Activated CD8-positive, alpha-beta memory T cell treated with anti-CD3 and anti-CD28 coated beads for 48 hours (primary cell): ENCODE measurements at regions not wholly inside any gene's neighbourhood (a gene's known extent, or its start where the extent isn't known, plus 50 kb on each side); places are given as distances from the start of the nearest gene placed in this dataset.
"Not testable (repeated sequence)": the region's sequence is repeated elsewhere in the genome, so short reads cannot be mapped to it uniquely, and the experiment has no call there.

ENCODE experiments used
- DNase-seq, 3 experiments: peaks; one replicate each; pipeline ENCODE4 v3.0.0-alpha.2; 2020; ENCODE audit warnings: low read depth in 2 of 3, low spot score in 2 of 3

DNA sequence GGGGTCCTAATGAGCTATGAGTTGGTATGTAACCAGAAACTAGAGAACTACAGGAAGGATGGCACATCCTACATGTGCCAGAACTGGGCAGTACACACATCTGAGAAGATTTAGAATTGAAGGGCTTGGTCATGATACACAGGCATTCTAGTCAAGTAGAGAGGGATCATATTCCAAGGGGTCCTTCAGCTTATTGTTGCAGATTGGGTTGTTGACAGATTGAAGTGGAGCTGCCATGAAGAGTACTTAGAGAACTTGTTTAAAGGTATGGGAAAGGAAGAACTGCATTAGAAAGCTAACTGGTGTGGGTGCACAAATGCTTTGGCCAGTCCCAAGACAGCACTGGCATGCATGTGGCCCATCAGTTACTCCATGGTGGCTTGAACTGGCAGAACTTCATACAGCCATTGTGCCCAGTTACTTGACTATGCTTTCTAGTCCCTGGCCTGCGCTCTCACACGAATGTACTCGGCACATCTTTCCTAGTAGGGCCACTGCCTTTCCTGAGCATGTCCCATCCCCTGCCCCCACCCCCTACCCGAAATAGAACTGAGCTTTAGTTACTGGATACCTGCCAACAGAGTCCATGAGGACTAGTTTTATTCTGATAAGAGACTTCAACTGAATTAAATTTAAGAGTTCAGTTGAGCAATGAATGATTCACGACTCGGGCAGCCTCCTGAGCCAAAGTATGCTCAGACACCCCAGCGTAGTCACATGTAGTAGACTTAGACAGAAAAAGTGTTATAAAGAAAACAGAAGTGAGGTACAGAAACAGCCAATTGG lies 64.0 kb downstream of the CCNG2 start:
- DNase-seq = no peak

DNA sequence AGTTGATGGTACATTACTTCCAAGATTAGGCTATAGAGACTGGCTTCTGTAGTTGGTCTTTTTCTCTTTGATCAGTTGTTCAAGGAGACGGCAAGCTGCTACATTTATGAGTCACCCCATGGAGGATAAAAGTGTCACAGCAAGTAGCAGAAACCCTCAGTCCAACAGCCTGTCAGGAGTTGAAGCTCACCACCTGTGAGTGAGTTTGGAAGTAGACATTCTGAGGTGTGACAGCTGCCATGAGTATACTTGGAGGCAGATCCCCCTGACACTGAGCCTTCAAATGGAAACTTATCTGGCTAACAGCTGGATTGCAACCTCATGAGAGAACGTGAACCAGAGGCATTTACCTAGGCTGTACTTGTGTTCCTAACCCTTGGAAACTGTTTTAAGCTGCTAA lies 68.0 kb downstream of the CCNG2 start:
- no peak for DNase-seq

DNA sequence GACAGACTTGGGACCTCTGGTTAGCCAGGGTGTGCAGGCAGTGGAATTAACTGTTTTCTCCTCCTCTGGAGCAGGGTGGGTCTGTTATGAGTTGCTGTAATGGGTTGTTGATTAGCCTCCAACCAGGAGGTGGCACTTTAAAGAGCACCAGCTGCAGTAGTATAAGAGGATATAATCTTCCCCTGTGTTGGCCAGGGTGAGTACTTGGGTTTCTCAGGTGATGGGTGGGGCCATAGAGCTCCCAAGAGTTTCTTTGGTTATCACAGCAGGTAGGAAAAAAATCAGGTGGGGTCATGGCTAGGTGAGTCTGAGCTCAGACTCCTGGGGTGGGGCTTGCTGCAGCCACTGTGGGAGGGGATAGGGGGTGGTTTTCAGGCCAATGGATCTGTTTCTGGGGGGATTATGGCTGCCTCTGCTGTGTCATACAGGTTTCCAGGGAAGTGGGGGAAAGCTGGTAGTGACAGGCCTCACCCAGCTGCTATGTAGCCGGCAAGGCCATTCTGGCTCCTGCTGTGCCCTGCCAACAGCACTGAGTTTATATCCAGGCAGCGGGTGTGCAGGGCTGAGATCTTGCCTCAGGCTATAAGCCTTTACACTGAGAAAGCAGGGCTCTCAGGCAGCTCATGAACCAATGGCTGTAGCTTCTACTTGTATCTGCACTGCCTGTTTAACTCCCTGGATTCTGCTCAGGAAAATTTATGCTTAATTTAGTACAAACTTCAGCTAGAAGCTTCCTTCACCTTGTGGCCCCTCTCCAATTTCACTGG lies 70.1 kb downstream of the CCNG2 start:
- no peak for DNase-seq

GRCh38 chr4:77229433-77229832 lies 72.4 kb downstream of the CCNG2 start:
- no peak for DNase-seq

GRCh38 chr4:77232653-77233052 lies 75.6 kb downstream of the CCNG2 start:
- no peak for DNase-seq

GRCh38 chr4:77235289-77235854 lies 78.4 kb downstream of the CCNG2 start:
- DNase-seq = no peak

- no peak for DNase-seq
Measured at GRCh38 chr4:77236806-77237205, 79.8 kb downstream of the CCNG2 start.

DNA sequence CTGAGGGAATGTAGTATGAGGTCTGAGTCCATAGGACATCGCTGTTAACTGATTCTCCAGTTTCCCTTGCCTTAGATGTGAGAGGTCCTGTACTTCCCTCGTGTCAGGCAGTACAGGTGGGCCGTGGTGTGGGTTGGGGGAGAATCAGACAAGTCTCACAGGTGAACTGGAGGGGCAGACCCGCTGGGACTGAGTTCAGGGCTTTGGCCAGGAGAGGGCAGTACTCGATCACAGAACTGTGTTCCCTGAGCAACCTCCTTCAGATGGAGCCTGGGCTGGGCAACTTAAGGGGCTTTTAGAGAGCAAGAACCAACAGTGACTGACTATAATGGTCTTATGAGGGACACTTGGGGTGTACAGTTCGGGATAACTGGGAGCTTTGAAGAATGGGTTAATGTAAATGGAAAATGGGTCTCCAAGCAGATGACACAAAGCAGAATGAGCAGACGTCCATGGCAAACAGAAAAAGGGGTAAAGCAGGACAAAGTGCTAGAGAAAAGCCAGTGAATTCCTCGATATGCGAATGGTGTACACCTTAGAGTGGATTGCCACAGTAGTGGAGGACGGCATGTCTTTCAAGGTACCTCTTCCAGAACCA lies 83.6 kb downstream of the CCNG2 start:
- peak; percentile 3 to 40 (median 29) for DNase-seq

- DNase-seq = no peak
Measured at GRCh38 chr4:77248805-77249204, 91.8 kb downstream of the CCNG2 start.

DNA sequence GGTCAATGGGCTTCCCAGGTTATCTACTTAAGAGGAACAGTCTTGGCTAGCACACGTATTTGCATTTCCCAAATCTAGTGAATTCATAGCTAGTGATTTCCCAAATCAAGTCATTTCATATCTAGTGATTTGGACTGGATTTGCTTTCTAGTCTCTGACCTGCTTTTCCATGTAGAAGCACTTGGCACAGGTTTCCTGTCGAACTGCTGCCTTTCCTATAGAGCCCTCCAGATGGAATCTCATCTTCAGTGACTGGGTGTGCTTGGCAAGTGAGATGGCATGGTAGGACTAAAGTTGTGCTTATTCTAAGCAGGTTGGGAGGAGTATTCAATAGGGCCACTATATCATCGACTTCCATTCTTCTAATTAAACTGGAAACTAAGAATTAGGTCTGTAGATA lies 94.7 kb downstream of the CCNG2 start:
- no peak for DNase-seq

GRCh38 chr4:77263247-77263646 lies 106.2 kb downstream of the CCNG2 start:
- no peak for DNase-seq

DNA sequence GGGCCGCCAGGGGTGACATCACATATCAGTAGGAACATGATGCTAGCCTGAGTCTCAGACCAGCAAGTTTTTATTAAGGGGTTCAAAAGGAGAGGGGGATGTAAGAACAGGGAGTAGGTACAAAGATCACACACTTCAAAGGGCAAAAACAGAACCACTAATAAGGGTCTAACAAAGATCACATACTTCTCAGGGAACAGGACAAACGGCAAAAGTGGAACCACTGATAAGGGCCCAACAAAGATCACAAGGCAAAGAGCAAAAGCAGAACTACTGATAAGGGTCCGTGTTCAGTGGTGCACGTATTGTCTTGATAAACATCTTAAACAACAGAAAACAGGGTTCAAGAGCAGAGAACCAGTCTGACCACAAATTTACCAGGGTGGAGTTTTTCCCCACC lies 107.0 kb downstream of the CCNG2 start:
- DNase-seq = not testable (repeated sequence)

- no peak for DNase-seq
Measured at GRCh38 chr4:77264826-77265225, 107.8 kb downstream of the CCNG2 start.

- DNase-seq = no peak
Measured at GRCh38 chr4:77268108-77268507, 111.1 kb downstream of the CCNG2 start.

GRCh38 chr4:77269505-77269904 lies 112.5 kb downstream of the CCNG2 start:
- no peak for DNase-seq

DNA sequence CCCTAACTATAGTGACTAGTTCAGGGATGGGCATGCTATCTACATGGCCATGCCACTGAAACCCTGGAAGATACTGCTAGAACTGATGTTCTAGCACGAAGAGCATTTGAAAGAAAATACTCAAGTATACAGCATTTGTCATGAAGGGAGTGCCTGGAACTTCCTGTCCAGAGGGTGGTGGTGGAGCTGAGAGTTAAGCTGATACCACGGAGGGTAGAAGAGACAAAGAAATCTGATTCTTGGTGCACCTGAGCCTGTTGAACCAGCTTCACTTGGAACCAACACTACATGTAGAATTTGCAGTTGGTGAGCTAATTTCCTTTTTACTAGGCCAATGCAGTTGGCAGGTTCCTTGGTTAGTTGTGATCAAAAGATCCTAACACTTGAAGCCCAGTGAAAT lies 116.4 kb downstream of the CCNG2 start:
- DNase-seq = no peak

GRCh38 chr4:77279114-77279513 lies 122.1 kb downstream of the CCNG2 start:
- DNase-seq = not testable (repeated sequence)

- DNase-seq = no peak
Measured at GRCh38 chr4:77282305-77282704, 125.3 kb downstream of the CCNG2 start.

DNA sequence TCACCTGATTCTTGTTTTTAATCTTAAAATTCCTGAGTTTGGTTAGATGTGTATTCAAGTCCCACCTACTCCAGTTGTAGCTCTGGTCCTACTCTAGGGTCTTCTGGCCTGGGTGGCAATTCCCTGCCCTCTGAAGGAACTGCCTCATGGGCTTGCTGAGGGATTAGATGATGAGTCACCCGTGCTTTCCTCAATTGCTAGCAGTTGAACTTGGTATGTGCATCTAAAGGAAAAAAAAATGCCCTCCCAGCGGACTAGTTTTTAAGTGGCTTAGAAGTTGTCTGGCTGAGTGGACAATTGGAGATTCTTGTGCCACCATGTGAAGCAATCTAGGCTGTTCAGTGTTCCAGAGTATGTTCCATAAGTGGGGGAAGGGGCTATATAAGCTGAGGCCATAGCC lies 127.0 kb downstream of the CCNG2 start:
- DNase-seq = no peak

GRCh38 chr4:77286906-77287305 lies 129.9 kb downstream of the CCNG2 start:
- no peak for DNase-seq

GRCh38 chr4:77293426-77293825 lies 136.4 kb downstream of the CCNG2 start:
- no peak for DNase-seq

- DNase-seq = not testable (repeated sequence)
Measured at GRCh38 chr4:77300996-77301395, 144.0 kb downstream of the CCNG2 start.
